ENCODE measurements at regions not wholly inside any gene's neighbourhood (a gene's known extent, or its start where the extent isn't known, plus 50 kb on each side); places are given as distances from the start of the nearest gene placed in this dataset.

- TF ChIP-seq POLR2A (IDR thresholded peaks at IDR 0.05; ENCODE audit: low read length), result no peak
- no peak for TF ChIP-seq GATA1 (IDR thresholded peaks at IDR 0.05; ENCODE audit: low read depth, low read length)
Observed at GRCh38 chr4:156607478-156607857, 364.1 kb downstream of the PDGFC start.
